Stimulated activated CD8-positive, alpha-beta memory T cell treated with anti-CD3 and anti-CD28 coated beads, Interleukin-4, amount 100 ng/mL, for 1 hour (primary cell): ENCODE measurements at regions not wholly inside any gene's neighbourhood (a gene's known extent, or its start where the extent isn't known, plus 50 kb on each side); places are given as distances from the start of the nearest gene placed in this dataset.
"Not testable (repeated sequence)": the region's sequence is repeated elsewhere in the genome, so short reads cannot be mapped to it uniquely, and the experiment has no call there.

Experiments used
- DNase-seq, 2 donors: peaks; one replicate each; pipeline ENCODE4 v3.0.0-alpha.2; 2020; ENCODE audit warnings: low read depth in 2 of 2, low spot score in 1 of 2

- no peak for DNase-seq
Observed at GRCh38 chr4:74544655-74545361, 99.9 kb downstream of the AREG start.

DNA sequence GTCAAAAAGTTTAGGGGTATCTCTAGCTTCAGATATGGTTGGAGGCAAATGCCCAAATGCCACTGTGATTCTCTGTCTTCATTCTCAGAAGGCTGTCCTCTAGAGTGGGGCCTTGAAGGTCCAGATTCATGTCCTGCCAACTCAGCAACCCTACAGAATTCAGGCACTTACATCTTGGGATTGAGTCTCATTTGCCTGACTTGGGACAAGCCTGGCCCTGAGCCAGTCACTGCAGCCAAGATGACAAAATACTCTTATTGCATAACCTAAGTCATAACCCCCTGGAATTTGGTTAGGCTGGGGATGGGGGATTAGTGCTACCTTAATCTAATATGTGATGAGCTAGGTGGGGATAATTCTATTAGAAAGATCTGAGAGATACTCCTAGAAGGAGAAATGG is 100.5 kb downstream of the AREG start:
- DNase-seq, result no peak

DNA sequence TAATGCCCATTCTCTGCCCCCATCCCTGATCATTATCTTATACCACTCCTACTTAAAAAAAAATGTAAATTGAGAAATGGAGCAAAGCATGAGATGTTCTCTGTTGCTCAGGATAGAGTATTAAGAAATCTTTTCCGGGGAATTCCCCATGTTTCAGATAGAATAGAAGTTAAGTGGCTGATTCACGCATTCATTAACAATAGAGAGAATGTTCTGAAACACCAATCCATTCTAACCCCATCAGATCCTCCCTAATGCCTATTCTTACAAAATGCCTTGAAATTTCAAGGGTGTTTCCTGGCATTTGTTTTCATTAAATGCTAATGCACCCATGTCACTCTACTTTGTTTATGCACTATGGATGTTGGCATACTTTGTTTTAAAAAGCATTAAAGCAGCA is 101.1 kb downstream of the AREG start:
- DNase-seq, result no peak

DNA sequence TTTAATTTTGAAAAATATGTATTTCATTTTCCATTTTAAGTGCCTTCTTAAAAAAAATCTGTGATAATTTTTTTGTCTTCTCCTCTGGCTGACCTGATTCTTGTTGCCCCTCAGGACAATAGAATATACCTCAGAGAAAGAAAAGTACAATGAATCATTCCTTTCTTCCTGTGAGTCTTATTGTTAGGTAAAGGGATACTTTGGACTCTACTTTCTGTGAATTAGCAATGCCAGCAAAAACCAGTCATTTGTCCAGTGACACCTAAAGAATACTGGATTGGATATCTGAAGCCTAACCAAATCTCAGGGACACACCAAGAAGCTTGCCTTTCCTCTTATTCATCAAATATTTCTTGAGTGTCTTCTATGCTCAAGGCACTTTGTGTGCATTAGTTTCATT is 102.1 kb downstream of the AREG start:
- no peak for DNase-seq

- DNase-seq, result no peak
Observed at GRCh38 chr4:74548561-74548960, 103.6 kb downstream of the AREG start.

DNA sequence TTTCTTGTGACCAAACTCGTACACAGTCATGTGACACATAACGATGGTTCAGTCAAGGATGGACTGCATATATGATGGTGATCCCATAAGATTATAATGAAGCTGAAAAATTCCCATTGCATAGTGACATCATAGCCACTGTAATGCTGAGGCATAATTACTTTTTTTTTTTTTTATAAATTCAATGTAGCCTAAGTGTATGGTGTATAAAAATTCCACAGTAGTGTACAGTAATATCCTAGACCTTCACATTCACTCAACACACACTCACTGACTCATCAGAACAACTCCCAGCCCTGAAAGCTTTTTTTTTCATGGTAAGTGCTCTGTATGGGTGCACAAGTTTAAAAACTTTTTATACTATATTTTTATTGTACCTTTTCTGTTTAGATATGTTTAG is 105.0 kb downstream of the AREG start:
- DNase-seq, result no peak

- DNase-seq, result no peak
Observed at GRCh38 chr4:74555231-74555630, 110.3 kb downstream of the AREG start.

DNA sequence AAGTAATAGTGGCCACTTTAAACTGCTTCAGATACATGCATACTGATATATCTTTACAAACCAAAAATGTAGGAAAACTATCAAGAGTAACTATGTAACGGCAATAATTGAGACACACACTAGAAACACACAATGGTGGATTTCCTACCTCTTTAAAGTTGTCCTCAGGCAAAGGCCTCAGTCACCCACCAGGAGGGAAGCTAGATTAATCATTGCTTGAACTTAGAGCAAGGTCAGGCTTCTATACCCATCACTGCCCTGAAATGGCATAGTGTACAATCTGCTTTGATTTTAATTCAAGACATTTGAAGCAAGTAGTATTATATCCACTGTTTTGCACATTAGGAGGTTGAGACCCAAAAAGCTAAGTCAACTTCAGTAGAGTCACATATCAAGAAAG is 110.9 kb downstream of the AREG start:
- no peak for DNase-seq

DNA sequence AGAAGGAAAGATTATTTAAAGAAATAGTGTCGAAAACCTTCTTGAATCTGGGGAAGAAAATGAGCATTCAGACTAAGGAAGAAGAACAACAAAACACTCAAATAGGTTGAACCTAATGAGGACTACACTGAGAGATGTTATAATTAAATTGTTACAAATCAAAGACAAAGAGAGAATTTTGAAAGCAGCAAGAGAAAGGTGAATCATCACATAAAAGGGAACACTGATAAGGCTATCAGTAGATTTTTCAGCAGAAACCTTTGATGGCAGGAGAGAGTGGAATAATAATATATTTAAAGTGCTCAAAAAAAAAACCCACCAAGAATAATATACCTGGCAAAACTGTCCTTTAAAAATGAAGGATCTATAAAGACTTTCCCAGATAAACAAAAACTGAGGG is 114.9 kb downstream of the AREG start:
- no peak for DNase-seq

GRCh38 chr4:74567981-74568380 is 123.0 kb downstream of the AREG start:
- no peak for DNase-seq

GRCh38 chr4:74570095-74570494 is 125.2 kb downstream of the AREG start:
- no peak for DNase-seq

GRCh38 chr4:74578329-74578728 is 133.4 kb downstream of the AREG start:
- no peak for DNase-seq

DNA sequence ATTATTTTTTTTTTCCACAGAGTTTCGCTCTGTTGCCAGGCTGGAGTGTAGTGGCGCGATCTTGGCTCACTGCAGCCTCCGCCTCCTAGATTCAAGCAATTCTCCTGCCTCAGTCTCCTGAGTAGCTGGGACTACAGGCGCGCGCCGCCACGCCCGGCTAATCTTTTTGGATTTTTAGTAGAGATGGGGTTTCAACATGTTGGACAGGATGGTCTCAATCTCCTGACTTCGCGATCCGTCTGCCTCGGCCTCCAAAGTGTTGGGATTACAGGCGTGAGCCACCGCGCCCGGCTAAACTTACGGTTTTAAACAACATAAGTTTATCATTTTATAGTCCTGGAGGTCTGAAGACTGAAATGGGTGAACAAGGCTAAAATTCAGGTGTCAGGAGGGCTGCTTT is 133.9 kb downstream of the AREG start:
- not testable (repeated sequence) for DNase-seq

DNA sequence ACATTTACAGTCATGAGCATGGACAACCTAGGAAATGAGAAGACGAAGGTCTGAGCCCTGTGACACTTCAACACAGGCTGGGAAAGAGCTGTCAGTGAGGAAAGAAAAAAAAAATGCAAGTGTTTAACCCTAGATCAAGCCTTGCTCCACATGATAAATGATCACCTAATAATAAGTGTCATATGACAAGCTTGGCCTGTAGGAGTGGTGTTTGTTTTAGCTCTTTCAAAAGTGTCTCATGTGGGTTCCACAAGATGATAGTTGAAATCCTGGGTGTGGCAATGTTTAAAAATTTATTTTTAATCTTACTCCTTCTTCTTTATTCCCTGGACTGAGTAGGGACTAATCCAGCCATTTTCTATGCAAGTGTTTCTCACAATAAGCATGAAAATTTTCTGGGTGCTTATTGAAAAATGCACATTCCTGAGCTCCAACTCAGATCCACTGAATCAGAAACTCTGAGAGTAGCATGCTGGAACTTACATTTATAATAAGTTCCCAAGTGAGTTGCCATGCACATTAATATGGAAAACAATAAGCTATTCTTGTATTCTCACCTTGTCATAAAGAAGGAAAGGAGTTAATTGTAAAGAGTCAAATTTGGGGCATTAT is 138.3 kb downstream of the AREG start:
- no peak for DNase-seq

GRCh38 chr4:74583757-74584156 is 138.8 kb downstream of the AREG start:
- DNase-seq, result no peak

- DNase-seq, result no peak
Observed at GRCh38 chr4:74588350-74588749, 143.4 kb downstream of the AREG start.

DNA sequence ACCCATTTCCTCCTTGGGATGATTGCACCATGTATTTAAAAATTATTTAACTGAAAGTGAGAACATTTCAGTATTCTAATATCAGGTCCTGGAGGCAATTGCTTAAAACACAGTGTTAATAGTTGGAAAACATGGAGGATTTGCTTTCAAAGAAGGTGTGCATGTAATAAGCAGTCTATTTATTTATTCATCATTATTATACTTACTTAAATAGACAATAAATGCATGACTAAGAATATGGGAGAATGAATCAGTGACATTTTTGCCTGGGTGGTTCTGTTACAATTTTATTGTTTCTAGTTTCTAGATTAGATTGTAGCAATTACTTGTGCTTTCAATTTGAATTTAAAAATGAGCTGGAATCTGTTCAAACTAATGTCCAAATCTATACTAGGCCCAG is 145.5 kb downstream of the AREG start:
- DNase-seq, result no peak

- no peak for DNase-seq
Observed at GRCh38 chr4:74598611-74599325, 153.8 kb downstream of the AREG start.

GRCh38 chr4:74603186-74603585 is 158.2 kb downstream of the AREG start:
- no peak for DNase-seq

- DNase-seq, result no peak
Observed at GRCh38 chr4:74608151-74608949, 163.4 kb downstream of the AREG start.

DNA sequence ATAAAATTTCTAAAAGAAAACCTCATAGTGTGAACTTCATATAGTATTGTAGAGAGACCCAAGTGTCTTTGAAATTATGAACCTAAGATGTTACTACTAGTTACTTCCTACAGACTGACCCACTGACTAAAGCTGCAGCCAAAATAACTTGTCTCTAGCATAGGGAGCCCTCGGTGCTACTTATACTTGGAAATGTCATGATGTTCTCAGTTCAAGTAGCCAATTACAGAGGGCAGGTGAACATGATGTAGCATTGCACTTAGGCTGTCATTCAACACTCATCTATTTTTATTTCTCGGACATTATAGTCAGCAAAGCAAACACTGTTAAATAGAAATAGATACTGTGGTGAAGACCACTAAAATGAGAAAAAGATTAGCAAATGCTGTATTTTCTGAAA is 165.6 kb downstream of the AREG start:
- DNase-seq, result no peak

DNA sequence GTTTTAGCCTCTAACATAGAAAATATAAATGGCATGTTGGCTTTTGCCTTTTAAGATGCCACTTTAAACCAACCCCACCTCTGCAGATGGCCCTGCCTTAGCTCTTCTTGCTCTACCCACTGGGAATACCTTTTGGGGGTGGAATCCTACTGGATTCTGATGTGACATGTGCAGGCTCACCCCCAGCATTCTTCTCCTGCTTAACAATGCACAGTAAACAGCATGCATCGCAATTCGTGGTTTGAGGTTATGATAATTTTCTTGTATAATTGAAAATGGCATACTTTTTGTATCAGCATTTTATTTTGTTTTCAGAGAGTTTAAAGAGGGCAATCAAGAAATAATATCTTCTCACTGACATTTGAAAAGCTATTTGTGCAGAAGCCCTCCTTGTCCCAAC is 167.9 kb downstream of the AREG start:
- no peak for DNase-seq
